OCI-LY7 (cell line): ENCODE measurements at regions not wholly inside any gene's neighbourhood (a gene's known extent, or its start where the extent isn't known, plus 50 kb on each side); places are given as distances from the start of the nearest gene placed in this dataset.

Experiments used
- BruUV-seq: library from RNA; stranded (reverse); fragments of 400-500 nt; replicated peaks from 2 replicates; lab custom pipeline; 2021; lab: Mats Ljungman, UMichigan
- CTCF ChIA-PET: fragments of 300-600 bp; sonication (Branson Sonifier 250); formaldehyde crosslinking; loops from one replicate; lab custom pipeline; 2022; ENCODE audit warnings: antibody characterized with exemption; ENCODE audit not compliant: unreplicated experiment; lab: Charles Lee
- POLR2A ChIA-PET: fragments of 300-600 bp; sonication (Branson Sonifier 250); formaldehyde crosslinking; loops from one replicate; lab custom pipeline; 2022; ENCODE audit warnings: antibody characterized with exemption; lab: Charles Lee
- DNase-seq: peaks from one replicate; pipeline ENCODE4 v3.0.0-alpha.2; 2015; ENCODE audit warnings: low spot score
- H2AFZ ChIP-seq: fragments of 200-600 bp; sonication (generic), shearing (Covaris generic); 2 replicates; pipeline ENCODE4 v1.6.1; 2014; ENCODE audit warnings: mild to moderate bottlenecking, antibody characterized with exemption, low read length, moderate library complexity
- H3K27ac ChIP-seq: fragments of 200-600 bp; sonication (generic); 2 replicates; pipeline ENCODE4 v1.5.1; 2014; ENCODE audit warnings: mixed run types, low read depth, mild to moderate bottlenecking, moderate library complexity, low read length, inconsistent platforms; ENCODE audit not compliant: poor library complexity, severe bottlenecking
- H3K36me3 ChIP-seq: fragments of 200-600 bp; sonication (generic); 2 replicates; pipeline ENCODE4 v1.6.1; 2014; ENCODE audit warnings: mild to moderate bottlenecking, antibody characterized with exemption, low read length, moderate library complexity, mixed read lengths; ENCODE audit not compliant: insufficient read depth
- H3K4me1 ChIP-seq: fragments of 200-600 bp; sonication (generic); 2 replicates; pipeline ENCODE4 v1.5.1; 2014; ENCODE audit warnings: mild to moderate bottlenecking, low read length; ENCODE audit not compliant: insufficient read depth, poor library complexity, severe bottlenecking
- H3K4me2 ChIP-seq: fragments of 200-600 bp; sonication (generic); 2 replicates; pipeline ENCODE4 v1.6.1; 2014; ENCODE audit warnings: mild to moderate bottlenecking, low read length
- H3K4me3 ChIP-seq: fragments of 200-600 bp; sonication (generic); 2 replicates; pipeline ENCODE4 v1.5.1; 2014; ENCODE audit warnings: mild to moderate bottlenecking, low read depth, low read length; ENCODE audit not compliant: poor library complexity, severe bottlenecking
- H3K79me2 ChIP-seq: fragments of 200-600 bp; sonication (generic); 2 replicates; pipeline ENCODE4 v1.6.1; 2016; ENCODE audit warnings: low read depth, mild to moderate bottlenecking, low read length, moderate library complexity, mixed read lengths; ENCODE audit not compliant: insufficient read depth
- H3K9me2 ChIP-seq: fragments of 200-600 bp; sonication (generic); 2 replicates; pipeline ENCODE4 v1.6.1; 2016; ENCODE audit warnings: mild to moderate bottlenecking, low read length, mixed read lengths; ENCODE audit not compliant: insufficient read depth
- H3K9me3 ChIP-seq: fragments of 200-600 bp; sonication (generic); 2 replicates; pipeline ENCODE4 v1.6.1; 2014; ENCODE audit warnings: mild to moderate bottlenecking, mixed run types, low read length, mixed read lengths
- H4K20me1 ChIP-seq: fragments of 200-600 bp; sonication (generic); 2 replicates; pipeline ENCODE4 v1.6.1; 2014; ENCODE audit warnings: mild to moderate bottlenecking, antibody characterized with exemption, low read length, moderate library complexity, mixed read lengths; ENCODE audit not compliant: insufficient read depth
- CTCF ChIP-seq: fragments of 200-600 bp; sonication (generic); conservative IDR thresholded peaks from 2 replicates; pipeline ENCODE4 v1.5.1; 2014; ENCODE audit warnings: mild to moderate bottlenecking, antibody characterized with exemption, low read length, moderate library complexity, mixed read lengths
- EZH2phosphoT487 ChIP-seq: fragments of 200-600 bp; sonication (generic); IDR thresholded peaks from 2 replicates; pipeline ENCODE4 v1.6.1; 2018; ENCODE audit warnings: low read depth, borderline replicate concordance, mild to moderate bottlenecking, mixed run types, antibody characterized with exemption, low read length, moderate library complexity, mixed read lengths
- intact Hi-C: fragments of 100-400 bp; cut with micrococcal nuclease; formaldehyde crosslinking; loops from one replicate; pipeline ENCODE4 v1.10.0; 2022; ENCODE audit not compliant: unreplicated experiment

GRCh38 chrX:25198891-25199290 is 183.1 kb upstream of the ARX start:
- DNase-seq, result no peak
- Histone ChIP-seq H3K36me3 (no peaks in the 10 kb centered on the region), H3K9me2 (no peaks in the 10 kb centered on the region), H3K27ac (no peak overlapping the region), H3K4me2 (no peak overlapping the region), H4K20me1 (no peaks in the 10 kb centered on the region), H3K4me1 (no peaks in the 10 kb centered on the region), H3K4me3 (no peak overlapping the region), H2AFZ (no peak overlapping the region), H3K79me2 (no peaks in the 10 kb centered on the region), H3K9me3 (no peaks in the 10 kb centered on the region)
- no TSS peak for BruUV-seq
- POLR2A ChIA-PET, result no interaction called here
- intact Hi-C loops, result no loop called here
- TF ChIP-seq CTCF, result no peak
- no peak for TF ChIP-seq EZH2phosphoT487
- CTCF ChIA-PET, result no interaction called here

GRCh38 chrX:25198253-25198652 is 182.5 kb upstream of the ARX start:
- no peak overlapping the region for H3K4me2 ChIP-seq
- no peaks in the 10 kb centered on the region for H3K79me2 ChIP-seq
- H3K9me3 ChIP-seq, result no peaks in the 10 kb centered on the region
- no peak overlapping the region for H3K4me3 ChIP-seq
- no TSS peak for BruUV-seq
- no peaks in the 10 kb centered on the region for H3K36me3 ChIP-seq
- no peak for TF ChIP-seq CTCF
- TF ChIP-seq EZH2phosphoT487, result no peak
- CTCF ChIA-PET, result interaction anchor here (0.6 kb wide), 1 partner anchor 16 kb away, joined by 3 read pairs; no protein-coding TSS in a partner anchor
- no peaks in the 10 kb centered on the region for H3K9me2 ChIP-seq
- H4K20me1 ChIP-seq, result no peaks in the 10 kb centered on the region
- POLR2A ChIA-PET, result interaction anchor here (0.6 kb wide), 1 partner anchor 23 kb away, joined by 3 read pairs; no protein-coding TSS in a partner anchor
- no peak overlapping the region for H2AFZ ChIP-seq
- H3K4me1 ChIP-seq, result no peaks in the 10 kb centered on the region
- DNase-seq, result no peak
- intact Hi-C loops, result no loop called here
- no peak overlapping the region for H3K27ac ChIP-seq

GRCh38 chrX:25196221-25196620 is 180.5 kb upstream of the ARX start:
- no peaks in the 10 kb centered on the region for H3K4me1 ChIP-seq
- no peak overlapping the region for H3K4me3 ChIP-seq
- no peak overlapping the region for H3K4me2 ChIP-seq
- H3K9me2 ChIP-seq, result no peaks in the 10 kb centered on the region
- no TSS peak for BruUV-seq
- H3K27ac ChIP-seq, result no peak overlapping the region
- TF ChIP-seq CTCF, result no peak
- no peak for TF ChIP-seq EZH2phosphoT487
- intact Hi-C loops, result no loop called here
- H3K79me2 ChIP-seq, result no peaks in the 10 kb centered on the region
- ChIA-PET CTCF (no interaction called here), POLR2A (no interaction called here)
- H2AFZ ChIP-seq, result no peak overlapping the region
- H3K36me3 ChIP-seq, result no peaks in the 10 kb centered on the region
- no peaks in the 10 kb centered on the region for H4K20me1 ChIP-seq
- no peaks in the 10 kb centered on the region for H3K9me3 ChIP-seq
- no peak for DNase-seq
